ENCODE measurements at regions not wholly inside any gene's neighbourhood (a gene's known extent, or its start where the extent isn't known, plus 50 kb on each side); places are given as distances from the start of the nearest gene placed in this dataset.
A peak's percentile ranks its signal among the peaks of the same experiment; 100 is the strongest.
"Not testable (repeated sequence)": the region's sequence is repeated elsewhere in the genome, so short reads cannot be mapped to it uniquely, and the experiment has no call there.

DNA sequence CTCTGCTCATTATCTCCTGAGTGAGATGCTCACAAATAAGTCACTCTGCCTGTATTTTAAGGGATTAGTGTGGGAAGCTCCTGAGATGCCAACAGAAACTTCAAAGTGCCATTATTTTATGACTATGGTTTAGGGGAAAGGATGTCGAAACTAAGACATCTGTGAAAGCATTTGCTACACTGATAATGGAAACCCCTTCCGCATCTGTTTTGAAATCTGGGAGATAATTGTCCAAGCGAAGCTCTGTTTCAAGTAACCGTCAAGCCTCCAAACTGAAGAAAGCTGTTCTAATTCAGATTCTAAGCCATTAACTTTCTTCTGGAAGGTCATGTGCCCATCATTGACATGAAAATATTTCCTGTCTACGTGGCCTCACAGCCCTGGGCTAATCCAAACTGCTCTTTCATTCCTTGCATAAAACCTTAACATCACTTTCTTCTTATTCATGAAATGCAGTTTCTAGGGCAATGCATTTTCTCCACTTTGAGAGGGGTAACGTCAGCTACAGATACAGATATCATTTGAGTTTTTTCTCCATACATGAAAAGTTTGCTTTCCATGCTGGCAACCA, 932.0 kb downstream of the C6orf118 start:
- no peak for DNase-seq (ENCODE audit: low spot score)

DNA sequence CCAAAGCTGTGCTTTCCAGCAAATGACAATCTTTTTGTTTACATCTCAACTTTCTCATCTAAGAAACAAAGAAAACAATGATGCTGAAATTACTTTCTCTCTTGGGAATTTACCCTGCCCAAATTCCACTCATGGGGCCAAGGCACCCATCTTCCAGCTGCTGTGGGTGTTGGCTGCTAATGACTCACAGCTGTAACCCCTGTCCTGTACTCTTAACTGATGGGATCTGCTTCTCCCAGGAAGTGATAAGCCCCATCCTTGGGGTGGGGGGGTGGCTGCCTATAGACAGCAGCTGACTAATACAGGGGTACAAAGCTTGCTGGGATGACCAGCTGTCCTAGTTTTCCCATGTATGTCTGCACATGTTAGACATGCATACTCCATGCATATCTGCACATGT, 938.6 kb downstream of the C6orf118 start:
- DNase-seq (ENCODE audit: low spot score), result no peak

DNA sequence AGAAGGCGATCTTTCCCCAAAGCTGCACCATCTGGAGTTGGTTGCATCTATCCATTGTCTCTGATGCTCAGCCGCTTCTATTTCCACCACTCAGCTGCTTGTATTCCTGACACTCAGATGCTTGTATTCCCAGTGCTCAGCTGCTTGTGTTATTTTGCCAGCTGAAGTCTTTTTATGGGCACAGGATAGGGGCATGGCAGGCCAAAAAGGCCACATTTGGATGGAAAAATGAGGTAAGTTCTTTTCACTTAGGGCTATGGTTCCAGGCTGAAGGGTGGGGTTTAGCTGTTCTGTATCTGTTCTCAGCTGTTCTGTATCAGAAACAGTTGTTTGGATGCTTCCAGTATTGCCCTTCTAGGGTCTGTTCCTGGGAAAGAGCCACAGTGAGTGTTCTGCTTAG, 944.9 kb downstream of the QKI start:
- no peak for DNase-seq (ENCODE audit: low spot score)

GRCh38 chr6:164359036-164359435, 944.5 kb downstream of the QKI start:
- no peak for DNase-seq (ENCODE audit: low spot score)

- DNase-seq (ENCODE audit: low spot score), result no peak
Observed at GRCh38 chr6:164356814-164357213, 942.3 kb downstream of the QKI start.

- no peak for DNase-seq (ENCODE audit: low spot score)
Observed at GRCh38 chr6:164347455-164347854, 932.9 kb downstream of the QKI start.

DNA sequence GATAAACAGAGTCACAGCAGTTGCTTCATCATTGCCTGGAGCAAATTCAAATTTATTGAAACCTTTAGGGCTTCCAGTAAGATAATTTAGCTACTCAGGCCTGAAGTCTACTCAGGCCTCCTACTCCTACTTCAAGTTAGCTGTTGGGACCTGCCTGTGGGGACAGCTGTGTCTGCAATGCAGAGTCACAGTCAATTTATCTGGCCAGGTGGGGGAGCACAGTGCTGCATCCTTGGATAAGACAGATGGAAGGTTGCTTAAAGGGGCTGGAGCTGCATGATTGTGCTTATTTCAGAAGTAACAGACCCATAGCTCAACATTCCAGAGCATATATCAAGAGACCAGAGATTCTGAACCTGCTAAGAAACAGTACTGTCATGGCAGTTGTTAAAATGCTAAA, 932.1 kb downstream of the QKI start:
- no peak for DNase-seq (ENCODE audit: low spot score)

- DNase-seq (ENCODE audit: low spot score), result no peak
Observed at GRCh38 chr6:164345806-164346496, 931.4 kb downstream of the QKI start.

GRCh38 chr6:164345327-164345726, 930.8 kb downstream of the QKI start:
- DNase-seq (ENCODE audit: low spot score), result no peak

- peak; percentile 61 for DNase-seq (ENCODE audit: low spot score)
Observed at GRCh38 chr6:164344801-164345291, 930.3 kb downstream of the QKI start.

- DNase-seq (ENCODE audit: low spot score), result not testable (repeated sequence)
Observed at GRCh38 chr6:164339442-164339841, 924.9 kb downstream of the QKI start.

GRCh38 chr6:164337925-164338397, 923.4 kb downstream of the QKI start:
- DNase-seq (ENCODE audit: low spot score), result no peak

GRCh38 chr6:164337024-164337924, 922.8 kb downstream of the QKI start:
- DNase-seq (ENCODE audit: low spot score), result no peak

GRCh38 chr6:164336455-164336854, 921.9 kb downstream of the QKI start:
- no peak for DNase-seq (ENCODE audit: low spot score)

DNA sequence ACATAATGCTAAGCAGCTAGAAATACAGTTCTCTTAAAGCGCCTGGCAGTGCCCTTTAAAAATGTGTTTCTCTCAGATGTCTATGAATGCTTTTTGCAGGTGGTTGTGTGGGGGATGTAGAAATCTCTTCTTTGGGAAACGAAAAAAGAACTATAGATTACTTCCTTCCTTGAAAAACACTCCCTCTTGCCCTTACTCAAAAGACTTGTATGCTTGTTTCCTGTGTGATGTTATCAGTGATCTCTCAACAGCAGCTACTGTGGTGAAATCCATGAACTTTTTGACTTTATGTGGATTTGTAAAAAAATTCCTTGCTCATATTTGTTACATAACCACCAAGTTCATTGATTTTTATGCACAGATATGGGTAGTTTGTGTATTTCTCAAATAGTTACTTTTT, 916.5 kb downstream of the QKI start:
- DNase-seq (ENCODE audit: low spot score), result no peak

DNA sequence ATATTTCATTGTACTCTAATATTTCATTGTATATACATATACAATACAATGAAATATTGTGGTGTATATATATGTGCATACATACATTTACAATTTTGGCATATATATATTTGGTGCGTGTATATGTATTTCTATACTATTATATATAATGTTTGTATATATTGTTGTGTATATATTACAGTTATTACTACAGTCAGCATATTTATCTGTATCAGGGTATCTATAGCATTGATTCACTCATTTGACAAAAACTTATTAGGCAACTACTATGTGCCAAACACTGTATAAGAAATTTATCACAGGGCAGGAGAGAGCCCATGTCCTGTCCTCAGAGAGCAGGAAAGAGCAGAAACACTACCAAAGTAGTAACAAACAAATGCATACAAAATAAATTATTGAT, 910.6 kb downstream of the QKI start:
- no peak for DNase-seq (ENCODE audit: low spot score)

- no peak for DNase-seq (ENCODE audit: low spot score)
Observed at GRCh38 chr6:164322533-164322932, 908.0 kb downstream of the QKI start.

GRCh38 chr6:164321297-164321696, 906.8 kb downstream of the QKI start:
- no peak for DNase-seq (ENCODE audit: low spot score)

DNA sequence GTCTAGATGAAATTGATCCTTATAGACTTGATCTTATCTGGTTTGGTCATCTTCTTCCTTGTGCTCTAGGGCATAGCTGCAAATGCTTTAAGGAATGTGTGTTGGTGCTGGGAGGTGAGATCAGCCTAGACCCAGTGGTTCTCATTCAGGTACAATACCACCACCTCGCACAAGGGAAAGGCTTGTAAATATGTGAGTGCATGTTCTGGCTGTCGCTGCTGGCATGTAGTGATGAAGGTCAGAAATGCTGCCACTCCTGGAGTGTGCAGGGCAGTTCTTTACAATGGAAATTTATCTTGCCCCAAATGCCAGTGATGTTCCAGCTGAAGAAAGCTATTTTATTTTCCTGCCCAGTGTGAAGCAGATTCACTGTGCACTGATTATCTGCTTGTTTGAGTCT, 900.9 kb downstream of the QKI start:
- no peak for DNase-seq (ENCODE audit: low spot score)

- DNase-seq (ENCODE audit: low spot score), result no peak
Observed at GRCh38 chr6:164308339-164308738, 893.8 kb downstream of the QKI start.

DNA sequence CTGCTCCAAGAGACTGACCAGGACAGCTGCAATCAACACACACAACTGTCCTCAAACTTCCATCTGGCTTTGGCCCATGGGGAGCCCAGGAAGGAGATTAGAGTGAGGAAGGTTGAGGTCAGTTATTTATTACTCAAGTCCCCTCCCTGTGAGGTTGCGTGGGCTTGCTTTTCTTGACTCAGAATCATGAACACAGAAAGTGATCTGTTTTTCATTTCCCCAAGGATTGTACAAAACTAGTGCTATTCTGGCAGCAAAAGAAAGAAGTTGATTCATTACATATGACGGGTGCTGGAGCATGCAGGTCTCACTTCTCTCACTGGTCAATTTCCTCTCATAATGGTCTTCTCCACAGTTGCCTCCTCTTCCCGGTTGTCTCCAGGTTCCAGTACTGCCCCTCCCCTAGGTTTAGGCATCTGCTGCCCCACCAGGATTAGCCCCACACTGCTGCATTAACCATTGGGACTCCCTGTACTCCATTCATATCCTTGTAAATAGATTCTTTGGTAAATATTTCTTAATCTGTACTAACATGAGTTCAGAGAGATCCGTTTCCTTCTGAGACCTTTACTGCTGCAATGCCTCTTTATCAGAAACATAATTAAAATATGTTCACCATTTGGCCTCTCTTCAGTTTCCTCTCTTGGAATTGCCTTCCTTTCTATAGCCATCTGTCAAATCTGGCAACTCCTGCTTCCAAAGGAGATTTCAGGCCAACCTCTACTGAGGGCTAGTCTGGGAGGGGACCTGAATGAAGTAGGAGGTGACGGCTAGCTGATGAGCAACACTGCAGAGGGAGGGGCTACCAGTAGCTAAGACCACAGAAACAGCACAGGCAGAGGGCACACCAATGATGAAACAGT, 888.8 kb downstream of the QKI start:
- DNase-seq (ENCODE audit: low spot score), result no peak

GRCh38 chr6:164296411-164296810, 881.9 kb downstream of the QKI start:
- DNase-seq (ENCODE audit: low spot score), result no peak
